Fibroblast of villous mesenchyme (primary cell): ENCODE measurements at regions not wholly inside any gene's neighbourhood (a gene's known extent, or its start where the extent isn't known, plus 50 kb on each side); places are given as distances from the start of the nearest gene placed in this dataset.
A peak's percentile ranks its signal among the peaks of the same experiment; 100 is the strongest.

Experiments used
- DNase-seq: peaks from one replicate; pipeline ENCODE4 v3.0.0-alpha.2; 2010; ENCODE audit warnings: low read depth
- H3K4me3 ChIP-seq: 2 replicates; pipeline ENCODE4 v1.5.1; 2011; ENCODE audit warnings: low read depth, mild to moderate bottlenecking, low read length
- CTCF ChIP-seq: IDR thresholded peaks from 2 replicates; pipeline ENCODE4 v1.5.1; 2012; ENCODE audit warnings: low read depth, mild to moderate bottlenecking, low read length; ENCODE audit not compliant: insufficient read depth

GRCh38 chr15:39409876-39410530 is 170.9 kb upstream of the THBS1 start:
- no peak for DNase-seq
- H3K4me3 ChIP-seq, result no peak overlapping the region
- TF ChIP-seq CTCF, result no peak

GRCh38 chr15:39411102-39411989 is 169.5 kb upstream of the THBS1 start:
- TF ChIP-seq CTCF, result no peak
- no peak overlapping the region for H3K4me3 ChIP-seq
- DNase-seq, result no peak

GRCh38 chr15:39413558-39413957 is 167.3 kb upstream of the THBS1 start:
- H3K4me3 ChIP-seq, result no peak overlapping the region
- no peak for TF ChIP-seq CTCF
- DNase-seq, result peak; percentile 58

GRCh38 chr15:39414201-39414600 is 166.7 kb upstream of the THBS1 start:
- no peak for DNase-seq
- H3K4me3 ChIP-seq, result no peak overlapping the region
- no peak for TF ChIP-seq CTCF

- no peak for TF ChIP-seq CTCF
- H3K4me3 ChIP-seq, result no peak overlapping the region
- DNase-seq, result no peak
Measured at GRCh38 chr15:39415634-39416033, 165.2 kb upstream of the THBS1 start.

- TF ChIP-seq CTCF, result no peak
- H3K4me3 ChIP-seq, result no peak overlapping the region
- no peak for DNase-seq
Measured at GRCh38 chr15:39416258-39416657, 164.6 kb upstream of the THBS1 start.
